Chondrocyte (in vitro differentiated cells): ENCODE measurements at regions not wholly inside any gene's neighbourhood (a gene's known extent, or its start where the extent isn't known, plus 50 kb on each side); places are given as distances from the start of the nearest gene placed in this dataset.
"Not testable (repeated sequence)": the region's sequence is repeated elsewhere in the genome, so short reads cannot be mapped to it uniquely, and the experiment has no call there.

Source experiments
- DNase-seq: peaks from one replicate; pipeline ENCODE4 v3.0.0; 2021; ENCODE audit warnings: mixed read lengths, low spot score
- H3K27ac Mint-ChIP-seq: one replicate; pipeline ENCODE4 v1.8.0; 2021; ENCODE audit warnings: mild to moderate bottlenecking, moderate library complexity, mixed read lengths; ENCODE audit not compliant: unreplicated experiment
- H3K27me3 Mint-ChIP-seq: 2 replicates; pipeline ENCODE4 v1.8.0; 2021; ENCODE audit warnings: low read depth, mixed read lengths
- H3K36me3 Mint-ChIP-seq: 2 replicates; pipeline ENCODE4 v1.8.0; 2021; ENCODE audit warnings: low read depth, mixed read lengths
- H3K4me1 Mint-ChIP-seq: 2 replicates; pipeline ENCODE4 v1.8.0; 2021; ENCODE audit warnings: low read depth, mild to moderate bottlenecking, mixed read lengths
- H3K4me3 Mint-ChIP-seq: one replicate; pipeline ENCODE4 v1.8.0; 2021; ENCODE audit warnings: mild to moderate bottlenecking, moderate library complexity, mixed read lengths; ENCODE audit not compliant: unreplicated experiment
- H3K9me3 Mint-ChIP-seq: 2 replicates; pipeline ENCODE4 v1.8.0; 2021; ENCODE audit warnings: low read depth, mixed read lengths
- TF ChIP-seq, protein P1 (sequence below): fragments of 200-600 bp; sonication (generic); IDR thresholded peaks from 2 replicates; pipeline ENCODE4 v1.5.0; 2021; ENCODE audit warnings: antibody characterized with exemption, mild to moderate bottlenecking, moderate library complexity

DNA sequence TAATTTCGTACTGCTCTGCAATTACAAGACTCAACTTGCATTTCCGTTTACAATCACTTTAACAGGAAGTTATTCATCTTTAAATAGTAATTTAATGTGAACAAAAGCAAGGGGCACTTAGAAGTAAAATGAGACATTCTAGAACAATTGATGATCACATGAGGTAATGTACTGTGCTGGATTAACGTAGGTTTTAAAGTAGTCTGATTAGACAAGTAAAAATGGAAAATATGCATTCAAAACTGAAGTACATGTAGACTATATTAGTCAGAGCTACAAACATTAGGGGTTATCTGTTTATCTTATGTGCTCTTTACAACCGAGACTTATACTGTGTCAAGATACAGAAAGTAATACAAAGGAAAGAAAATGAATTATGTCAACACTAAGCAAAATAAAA lies 1528.0 kb downstream of the SLITRK5 start:
- no peak for DNase-seq
- Mint-ChIP-seq H3K27ac (no peak overlapping the region), H3K9me3 (no peaks in the 10 kb centered on the region), H3K36me3 (no peaks in the 10 kb centered on the region), H3K4me1 (no peaks in the 10 kb centered on the region), H3K27me3 (peaks cover 2% of the 10 kb centered on the region), H3K4me3 (no peak overlapping the region)
- TF ChIP-seq, protein P1, sequence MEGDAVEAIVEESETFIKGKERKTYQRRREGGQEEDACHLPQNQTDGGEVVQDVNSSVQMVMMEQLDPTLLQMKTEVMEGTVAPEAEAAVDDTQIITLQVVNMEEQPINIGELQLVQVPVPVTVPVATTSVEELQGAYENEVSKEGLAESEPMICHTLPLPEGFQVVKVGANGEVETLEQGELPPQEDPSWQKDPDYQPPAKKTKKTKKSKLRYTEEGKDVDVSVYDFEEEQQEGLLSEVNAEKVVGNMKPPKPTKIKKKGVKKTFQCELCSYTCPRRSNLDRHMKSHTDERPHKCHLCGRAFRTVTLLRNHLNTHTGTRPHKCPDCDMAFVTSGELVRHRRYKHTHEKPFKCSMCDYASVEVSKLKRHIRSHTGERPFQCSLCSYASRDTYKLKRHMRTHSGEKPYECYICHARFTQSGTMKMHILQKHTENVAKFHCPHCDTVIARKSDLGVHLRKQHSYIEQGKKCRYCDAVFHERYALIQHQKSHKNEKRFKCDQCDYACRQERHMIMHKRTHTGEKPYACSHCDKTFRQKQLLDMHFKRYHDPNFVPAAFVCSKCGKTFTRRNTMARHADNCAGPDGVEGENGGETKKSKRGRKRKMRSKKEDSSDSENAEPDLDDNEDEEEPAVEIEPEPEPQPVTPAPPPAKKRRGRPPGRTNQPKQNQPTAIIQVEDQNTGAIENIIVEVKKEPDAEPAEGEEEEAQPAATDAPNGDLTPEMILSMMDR, result no peak

DNA sequence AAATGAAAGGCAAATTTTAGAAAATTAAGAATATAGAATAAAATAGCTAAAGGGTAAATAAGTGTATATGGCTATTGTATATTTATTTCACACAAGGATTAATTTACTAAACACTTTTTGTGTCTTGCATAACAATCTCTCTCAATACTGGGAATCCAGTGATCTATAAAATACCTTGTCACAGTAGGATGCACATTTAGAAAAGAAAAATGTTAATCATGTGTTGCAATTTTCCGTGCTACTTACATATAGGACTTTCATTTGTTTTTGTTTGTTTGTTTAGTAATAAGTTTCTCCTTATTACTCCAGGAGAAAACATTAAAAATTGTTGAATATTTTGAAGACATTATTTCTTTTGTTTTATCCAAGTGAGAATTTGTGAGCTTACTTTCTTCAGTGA lies 1533.3 kb downstream of the SLITRK5 start:
- no peak for DNase-seq
- Mint-ChIP-seq H3K27ac (no peak overlapping the region), H3K4me1 (no peaks in the 10 kb centered on the region), H3K27me3 (no peaks in the 10 kb centered on the region), H3K9me3 (no peaks in the 10 kb centered on the region), H3K4me3 (no peak overlapping the region), H3K36me3 (no peaks in the 10 kb centered on the region)
- TF ChIP-seq, protein P1, result no peak

DNA sequence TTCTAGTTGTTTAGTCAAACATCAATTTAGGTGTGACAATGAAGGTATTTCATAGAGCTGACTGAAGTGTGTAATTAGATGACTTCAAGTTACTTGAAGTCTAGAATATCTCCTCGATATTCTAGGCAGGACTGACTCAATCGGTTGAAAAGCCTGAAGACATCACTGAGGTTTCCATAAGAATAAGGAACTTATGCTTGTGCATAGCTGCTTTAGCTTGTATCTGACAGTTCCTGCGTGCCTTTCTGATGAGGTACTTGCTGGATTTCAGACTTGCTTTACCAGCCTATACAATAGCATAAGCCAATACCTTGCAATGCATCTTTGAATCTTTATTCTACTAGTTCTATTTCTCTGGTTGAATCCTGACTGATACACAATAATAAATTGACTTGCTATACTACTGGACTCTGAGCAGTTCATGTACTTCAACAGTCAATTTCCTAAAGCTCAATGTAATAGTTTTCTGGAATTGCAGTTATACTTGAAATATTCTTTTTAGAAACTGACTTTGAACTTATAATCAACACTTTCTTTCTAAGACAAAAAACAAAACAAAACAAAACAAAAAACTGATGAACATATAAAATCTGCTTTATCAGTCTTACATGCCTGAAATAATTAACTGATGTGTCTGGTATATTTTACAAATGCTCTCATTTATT lies 1534.8 kb downstream of the SLITRK5 start:
- DNase-seq, result no peak
- Mint-ChIP-seq H3K9me3 (no peaks in the 10 kb centered on the region), H3K36me3 (no peaks in the 10 kb centered on the region), H3K27ac (no peak overlapping the region), H3K27me3 (no peaks in the 10 kb centered on the region), H3K4me3 (no peak overlapping the region), H3K4me1 (no peaks in the 10 kb centered on the region)
- TF ChIP-seq, protein P1, result no peak

GRCh38 chr13:89212186-89212585 lies 1541.0 kb downstream of the SLITRK5 start:
- no peaks in the 10 kb centered on the region for H3K9me3 Mint-ChIP-seq
- H3K4me3 Mint-ChIP-seq, result no peak overlapping the region

GRCh38 chr13:89214185-89214584 lies 1543.0 kb downstream of the SLITRK5 start:
- Mint-ChIP-seq H3K4me1 (no peaks in the 10 kb centered on the region), H3K9me3 (no peaks in the 10 kb centered on the region), H3K27ac (no peak overlapping the region), H3K36me3 (no peaks in the 10 kb centered on the region), H3K27me3 (no peaks in the 10 kb centered on the region), H3K4me3 (no peak overlapping the region)
- TF ChIP-seq, protein P1, result no peak
- no peak for DNase-seq

More at GRCh38 chr13:89212186-89212585, 1541.0 kb downstream of the SLITRK5 start:
- Mint-ChIP-seq H3K27ac (no peak overlapping the region), H3K27me3 (no peaks in the 10 kb centered on the region), H3K36me3 (no peaks in the 10 kb centered on the region), H3K4me1 (no peaks in the 10 kb centered on the region)
- DNase-seq, result no peak
- TF ChIP-seq, protein P1, result no peak

GRCh38 chr13:89215319-89215718 lies 1544.1 kb downstream of the SLITRK5 start:
- DNase-seq, H3K9me3 Mint-ChIP-seq, H3K27ac Mint-ChIP-seq, H3K4me1 Mint-ChIP-seq, H3K36me3 Mint-ChIP-seq, H3K27me3 Mint-ChIP-seq, H3K4me3 Mint-ChIP-seq: not testable (repeated sequence)
